GM12878 (cell line): ENCODE measurements at regions not wholly inside any gene's neighbourhood (a gene's known extent, or its start where the extent isn't known, plus 50 kb on each side); places are given as distances from the start of the nearest gene placed in this dataset.

ENCODE experiments used
- HSF1 ChIP-seq: fragments of 150-350 bp; IDR thresholded peaks from 2 replicates; pipeline ENCODE4 v1.6.1; 2014; ENCODE audit warnings: mild to moderate bottlenecking, low read depth, low read length
- JUND ChIP-seq: IDR thresholded peaks from 2 replicates; pipeline ENCODE4 v1.6.1; 2012; ENCODE audit warnings: low read depth, mild to moderate bottlenecking, low read length, improper control_type of control experiment, moderate library complexity
- MEF2B ChIP-seq: fragments of 450-650 bp; IDR thresholded peaks from 2 replicates; pipeline ENCODE4 v1.6.1; 2018; ENCODE audit warnings: mild to moderate bottlenecking, moderate library complexity; ENCODE audit not compliant: partially characterized antibody, poor library complexity, severe bottlenecking
- NR2F1 ChIP-seq: fragments of 450-650 bp; conservative IDR thresholded peaks from 2 replicates; pipeline ENCODE4 v1.6.1; 2017; ENCODE audit warnings: mild to moderate bottlenecking
- REST ChIP-seq: IDR thresholded peaks from 2 replicates; pipeline ENCODE4 v1.6.1; 2012; ENCODE audit warnings: mild to moderate bottlenecking, low read depth, low read length
- SKIL ChIP-seq: fragments of 450-650 bp; IDR thresholded peaks from 2 replicates; pipeline ENCODE4 v1.6.1; 2017; ENCODE audit warnings: mild to moderate bottlenecking, low read depth, inconsistent platforms; ENCODE audit not compliant: poor library complexity, severe bottlenecking
- SMAD5 ChIP-seq: IDR thresholded peaks from 2 replicates; pipeline ENCODE4 v1.6.1; 2016; ENCODE audit warnings: antibody characterized with exemption, low read depth
- SMC3 ChIP-seq: IDR thresholded peaks from 2 replicates; pipeline ENCODE4 v1.6.1; 2011; ENCODE audit warnings: low read length, improper control_type of control experiment, borderline replicate concordance
- TBL1XR1 ChIP-seq: IDR thresholded peaks from 2 replicates; pipeline ENCODE4 v1.6.1; 2012; ENCODE audit warnings: low read depth, low read length, improper control_type of control experiment
- ZZZ3 ChIP-seq: IDR thresholded peaks from 2 replicates; pipeline ENCODE4 v1.6.1; 2011; ENCODE audit warnings: low read depth; ENCODE audit not compliant: control insufficient read depth, insufficient read length
- TF ChIP-seq, protein P1 (sequence below): fragments of 150-350 bp; IDR thresholded peaks from 2 replicates; pipeline ENCODE4 v1.6.1; 2016; ENCODE audit warnings: low read depth, low read length
- TF ChIP-seq, protein P2 (sequence below): fragments of 450-650 bp; IDR thresholded peaks from 2 replicates; pipeline ENCODE4 v1.6.1; 2014; ENCODE audit warnings: mild to moderate bottlenecking
- TF ChIP-seq, protein P3 (sequence below): fragments of 450-650 bp; IDR thresholded peaks from 2 replicates; pipeline ENCODE4 v1.6.1; 2016; ENCODE audit warnings: mild to moderate bottlenecking, moderate library complexity, borderline replicate concordance

GRCh38 chr9:6113312-6113711 is 97.9 kb upstream of the RANBP6 start (continued):
- TF ChIP-seq, protein P1, sequence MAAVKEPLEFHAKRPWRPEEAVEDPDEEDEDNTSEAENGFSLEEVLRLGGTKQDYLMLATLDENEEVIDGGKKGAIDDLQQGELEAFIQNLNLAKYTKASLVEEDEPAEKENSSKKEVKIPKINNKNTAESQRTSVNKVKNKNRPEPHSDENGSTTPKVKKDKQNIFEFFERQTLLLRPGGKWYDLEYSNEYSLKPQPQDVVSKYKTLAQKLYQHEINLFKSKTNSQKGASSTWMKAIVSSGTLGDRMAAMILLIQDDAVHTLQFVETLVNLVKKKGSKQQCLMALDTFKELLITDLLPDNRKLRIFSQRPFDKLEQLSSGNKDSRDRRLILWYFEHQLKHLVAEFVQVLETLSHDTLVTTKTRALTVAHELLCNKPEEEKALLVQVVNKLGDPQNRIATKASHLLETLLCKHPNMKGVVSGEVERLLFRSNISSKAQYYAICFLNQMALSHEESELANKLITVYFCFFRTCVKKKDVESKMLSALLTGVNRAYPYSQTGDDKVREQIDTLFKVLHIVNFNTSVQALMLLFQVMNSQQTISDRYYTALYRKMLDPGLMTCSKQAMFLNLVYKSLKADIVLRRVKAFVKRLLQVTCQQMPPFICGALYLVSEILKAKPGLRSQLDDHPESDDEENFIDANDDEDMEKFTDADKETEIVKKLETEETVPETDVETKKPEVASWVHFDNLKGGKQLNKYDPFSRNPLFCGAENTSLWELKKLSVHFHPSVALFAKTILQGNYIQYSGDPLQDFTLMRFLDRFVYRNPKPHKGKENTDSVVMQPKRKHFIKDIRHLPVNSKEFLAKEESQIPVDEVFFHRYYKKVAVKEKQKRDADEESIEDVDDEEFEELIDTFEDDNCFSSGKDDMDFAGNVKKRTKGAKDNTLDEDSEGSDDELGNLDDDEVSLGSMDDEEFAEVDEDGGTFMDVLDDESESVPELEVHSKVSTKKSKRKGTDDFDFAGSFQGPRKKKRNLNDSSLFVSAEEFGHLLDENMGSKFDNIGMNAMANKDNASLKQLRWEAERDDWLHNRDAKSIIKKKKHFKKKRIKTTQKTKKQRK: no peak
- TF ChIP-seq MEF2B (no peak), TBL1XR1 (no peak), ZZZ3 (no peak), JUND (no peak), SMC3 (no peak), SMAD5 (no peak), REST (no peak), HSF1 (no peak), NR2F1 (no peak), SKIL (no peak)
- TF ChIP-seq, protein P2, sequence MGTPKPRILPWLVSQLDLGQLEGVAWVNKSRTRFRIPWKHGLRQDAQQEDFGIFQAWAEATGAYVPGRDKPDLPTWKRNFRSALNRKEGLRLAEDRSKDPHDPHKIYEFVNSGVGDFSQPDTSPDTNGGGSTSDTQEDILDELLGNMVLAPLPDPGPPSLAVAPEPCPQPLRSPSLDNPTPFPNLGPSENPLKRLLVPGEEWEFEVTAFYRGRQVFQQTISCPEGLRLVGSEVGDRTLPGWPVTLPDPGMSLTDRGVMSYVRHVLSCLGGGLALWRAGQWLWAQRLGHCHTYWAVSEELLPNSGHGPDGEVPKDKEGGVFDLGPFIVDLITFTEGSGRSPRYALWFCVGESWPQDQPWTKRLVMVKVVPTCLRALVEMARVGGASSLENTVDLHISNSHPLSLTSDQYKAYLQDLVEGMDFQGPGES: no peak
- TF ChIP-seq, protein P3, sequence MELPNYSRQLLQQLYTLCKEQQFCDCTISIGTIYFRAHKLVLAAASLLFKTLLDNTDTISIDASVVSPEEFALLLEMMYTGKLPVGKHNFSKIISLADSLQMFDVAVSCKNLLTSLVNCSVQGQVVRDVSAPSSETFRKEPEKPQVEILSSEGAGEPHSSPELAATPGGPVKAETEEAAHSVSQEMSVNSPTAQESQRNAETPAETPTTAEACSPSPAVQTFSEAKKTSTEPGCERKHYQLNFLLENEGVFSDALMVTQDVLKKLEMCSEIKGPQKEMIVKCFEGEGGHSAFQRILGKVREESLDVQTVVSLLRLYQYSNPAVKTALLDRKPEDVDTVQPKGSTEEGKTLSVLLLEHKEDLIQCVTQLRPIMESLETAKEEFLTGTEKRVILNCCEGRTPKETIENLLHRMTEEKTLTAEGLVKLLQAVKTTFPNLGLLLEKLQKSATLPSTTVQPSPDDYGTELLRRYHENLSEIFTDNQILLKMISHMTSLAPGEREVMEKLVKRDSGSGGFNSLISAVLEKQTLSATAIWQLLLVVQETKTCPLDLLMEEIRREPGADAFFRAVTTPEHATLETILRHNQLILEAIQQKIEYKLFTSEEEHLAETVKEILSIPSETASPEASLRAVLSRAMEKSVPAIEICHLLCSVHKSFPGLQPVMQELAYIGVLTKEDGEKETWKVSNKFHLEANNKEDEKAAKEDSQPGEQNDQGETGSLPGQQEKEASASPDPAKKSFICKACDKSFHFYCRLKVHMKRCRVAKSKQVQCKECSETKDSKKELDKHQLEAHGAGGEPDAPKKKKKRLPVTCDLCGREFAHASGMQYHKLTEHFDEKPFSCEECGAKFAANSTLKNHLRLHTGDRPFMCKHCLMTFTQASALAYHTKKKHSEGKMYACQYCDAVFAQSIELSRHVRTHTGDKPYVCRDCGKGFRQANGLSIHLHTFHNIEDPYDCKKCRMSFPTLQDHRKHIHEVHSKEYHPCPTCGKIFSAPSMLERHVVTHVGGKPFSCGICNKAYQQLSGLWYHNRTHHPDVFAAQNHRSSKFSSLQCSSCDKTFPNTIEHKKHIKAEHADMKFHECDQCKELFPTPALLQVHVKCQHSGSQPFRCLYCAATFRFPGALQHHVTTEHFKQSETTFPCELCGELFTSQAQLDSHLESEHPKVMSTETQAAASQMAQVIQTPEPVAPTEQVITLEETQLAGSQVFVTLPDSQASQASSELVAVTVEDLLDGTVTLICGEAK: no peak
